ENCODE measurements at regions not wholly inside any gene's neighbourhood (a gene's known extent, or its start where the extent isn't known, plus 50 kb on each side); places are given as distances from the start of the nearest gene placed in this dataset.

GRCh38 chr1:73899311-73899710, 298.7 kb downstream of the LRRIQ3 start:
- Histone ChIP-seq H3K36me3 (ENCODE audit: control insufficient read depth in 2 of 2, insufficient read depth in 2 of 2, low read length in 1 of 2) (no peaks in the 10 kb centered on the region), H3K27ac (ENCODE audit: control insufficient read depth, insufficient read depth) (no peak overlapping the region), H3K4me1 (ENCODE audit: control insufficient read depth, insufficient read depth, low read length) (no peaks in the 10 kb centered on the region), H3K9ac (ENCODE audit: control insufficient read depth, insufficient read depth, low read length) (no peak overlapping the region), H3K4me2 (ENCODE audit: control insufficient read depth, insufficient read depth) (no peak overlapping the region), H2AFZ (ENCODE audit: control insufficient read depth, low read depth, low read length) (no peak overlapping the region), H3K79me2 (ENCODE audit: control insufficient read depth, insufficient read depth, low read length) (no peaks in the 10 kb centered on the region), H3K4me3 (no peak overlapping the region), H3K9me3 (replicated peaks; ENCODE audit: control insufficient read depth, insufficient read depth, low read length) (no peaks in the 10 kb centered on the region), H4K20me1 (ENCODE audit: control insufficient read depth, insufficient read depth) (no peaks in the 10 kb centered on the region), H3K27me3 (replicated peaks in 1 of 2; ENCODE audit: control insufficient read depth in 2 of 2, insufficient read depth in 2 of 2, low read length in 1 of 2) (no peaks in the 10 kb centered on the region)
- RAD21 ChIA-PET (ENCODE audit: unreplicated experiment) = no interaction called here
- intact Hi-C loops (cut with micrococcal nuclease; ENCODE audit: unreplicated experiment) = no loop called here
- DNase-seq (ENCODE audit: low read depth, low spot score) (no peak), FAIRE-seq (no peak), ATAC-seq (no peak)
- in situ Hi-C loops (cut with MboI) = no loop called here
- CTCF ChIA-PET = interaction anchor here (1.0 kb wide), 1 partner anchor 99 kb away, joined by 3 read pairs; no protein-coding TSS in a partner anchor
- POLR2A ChIA-PET = interaction anchor here (0.5 kb wide), 1 partner anchor 604 kb away, joined by 3 read pairs; no protein-coding TSS in a partner anchor
- no TSS peak for BruUV-seq (replicated peaks)
- TF ChIP-seq ZBED1 (IDR thresholded peaks at IDR 0.05; ENCODE audit: borderline replicate concordance) = no peak
- no peak for TF ChIP-seq MTA3 (IDR thresholded peaks at IDR 0.05; ENCODE audit: borderline replicate concordance, low read length)
- no peak for TF ChIP-seq CEBPB (IDR thresholded peaks at IDR 0.05; ENCODE audit: borderline replicate concordance in 1 of 2, low read depth in 2 of 2, low read length in 2 of 2)
- TF ChIP-seq DPF2 (IDR thresholded peaks at IDR 0.05) = no peak
- no peak for TF ChIP-seq MYC (IDR thresholded peaks at IDR 0.05; ENCODE audit: insufficient read depth, insufficient read length, insufficient replicate concordance, low read length, severe bottlenecking)
- TF ChIP-seq, protein P1, sequence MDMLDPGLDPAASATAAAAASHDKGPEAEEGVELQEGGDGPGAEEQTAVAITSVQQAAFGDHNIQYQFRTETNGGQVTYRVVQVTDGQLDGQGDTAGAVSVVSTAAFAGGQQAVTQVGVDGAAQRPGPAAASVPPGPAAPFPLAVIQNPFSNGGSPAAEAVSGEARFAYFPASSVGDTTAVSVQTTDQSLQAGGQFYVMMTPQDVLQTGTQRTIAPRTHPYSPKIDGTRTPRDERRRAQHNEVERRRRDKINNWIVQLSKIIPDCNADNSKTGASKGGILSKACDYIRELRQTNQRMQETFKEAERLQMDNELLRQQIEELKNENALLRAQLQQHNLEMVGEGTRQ (IDR thresholded peaks at IDR 0.05; ENCODE audit: borderline replicate concordance, low read depth, low read length) = no peak
- TF ChIP-seq, protein P2, sequence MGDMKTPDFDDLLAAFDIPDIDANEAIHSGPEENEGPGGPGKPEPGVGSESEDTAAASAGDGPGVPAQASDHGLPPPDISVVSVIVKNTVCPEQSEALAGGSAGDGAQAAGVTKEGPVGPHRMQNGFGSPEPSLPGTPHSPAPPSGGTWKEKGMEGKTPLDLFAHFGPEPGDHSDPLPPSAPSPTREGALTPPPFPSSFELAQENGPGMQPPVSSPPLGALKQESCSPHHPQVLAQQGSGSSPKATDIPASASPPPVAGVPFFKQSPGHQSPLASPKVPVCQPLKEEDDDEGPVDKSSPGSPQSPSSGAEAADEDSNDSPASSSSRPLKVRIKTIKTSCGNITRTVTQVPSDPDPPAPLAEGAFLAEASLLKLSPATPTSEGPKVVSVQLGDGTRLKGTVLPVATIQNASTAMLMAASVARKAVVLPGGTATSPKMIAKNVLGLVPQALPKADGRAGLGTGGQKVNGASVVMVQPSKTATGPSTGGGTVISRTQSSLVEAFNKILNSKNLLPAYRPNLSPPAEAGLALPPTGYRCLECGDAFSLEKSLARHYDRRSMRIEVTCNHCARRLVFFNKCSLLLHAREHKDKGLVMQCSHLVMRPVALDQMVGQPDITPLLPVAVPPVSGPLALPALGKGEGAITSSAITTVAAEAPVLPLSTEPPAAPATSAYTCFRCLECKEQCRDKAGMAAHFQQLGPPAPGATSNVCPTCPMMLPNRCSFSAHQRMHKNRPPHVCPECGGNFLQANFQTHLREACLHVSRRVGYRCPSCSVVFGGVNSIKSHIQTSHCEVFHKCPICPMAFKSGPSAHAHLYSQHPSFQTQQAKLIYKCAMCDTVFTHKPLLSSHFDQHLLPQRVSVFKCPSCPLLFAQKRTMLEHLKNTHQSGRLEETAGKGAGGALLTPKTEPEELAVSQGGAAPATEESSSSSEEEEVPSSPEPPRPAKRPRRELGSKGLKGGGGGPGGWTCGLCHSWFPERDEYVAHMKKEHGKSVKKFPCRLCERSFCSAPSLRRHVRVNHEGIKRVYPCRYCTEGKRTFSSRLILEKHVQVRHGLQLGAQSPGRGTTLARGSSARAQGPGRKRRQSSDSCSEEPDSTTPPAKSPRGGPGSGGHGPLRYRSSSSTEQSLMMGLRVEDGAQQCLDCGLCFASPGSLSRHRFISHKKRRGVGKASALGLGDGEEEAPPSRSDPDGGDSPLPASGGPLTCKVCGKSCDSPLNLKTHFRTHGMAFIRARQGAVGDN (IDR thresholded peaks at IDR 0.05) = no peak
- no peak for TF ChIP-seq RAD21 (IDR thresholded peaks at IDR 0.05; ENCODE audit: insufficient read depth, low read depth, low read length)
- no peak for TF ChIP-seq SKIL (IDR thresholded peaks at IDR 0.05; ENCODE audit: low read depth, poor library complexity, severe bottlenecking)
- no peak for TF ChIP-seq PML (IDR thresholded peaks at IDR 0.05; ENCODE audit: low read length)
- no peak for TF ChIP-seq NR2F1 (conservative IDR thresholded peaks at IDR 0.05)
- no peak for TF ChIP-seq KDM1A (IDR thresholded peaks at IDR 0.05; ENCODE audit: borderline replicate concordance)
- no peak for TF ChIP-seq IRF3 (IDR thresholded peaks at IDR 0.05)
- TF ChIP-seq SIN3A (IDR thresholded peaks at IDR 0.05; ENCODE audit: low read depth, low read length) = no peak
- no peak for TF ChIP-seq YBX1 (IDR thresholded peaks at IDR 0.05)
- TF ChIP-seq, protein P3, sequence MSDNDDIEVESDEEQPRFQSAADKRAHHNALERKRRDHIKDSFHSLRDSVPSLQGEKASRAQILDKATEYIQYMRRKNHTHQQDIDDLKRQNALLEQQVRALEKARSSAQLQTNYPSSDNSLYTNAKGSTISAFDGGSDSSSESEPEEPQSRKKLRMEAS (IDR thresholded peaks at IDR 0.05; ENCODE audit: low read depth, low read length) = no peak
- TF ChIP-seq ESRRA (IDR thresholded peaks at IDR 0.05; ENCODE audit: low read length) = no peak
- TF ChIP-seq POLR2AphosphoS5 (IDR thresholded peaks at IDR 0.05; ENCODE audit: low read length) = no peak
- WGBS (ENCODE audit: insufficient coverage, insufficient replicate concordance, low lambda C conversion rate, missing lambda C conversion rate) = 0% methylated on average over 3 of the region's 3 CpGs
- SMC1A ChIA-PET (ENCODE audit: uncharacterized antibody, unreplicated experiment) = interaction anchor here (0.6 to 3.3 kb wide), 6 partner anchors 9 to 54 kb away, joined by 3 to 12 read pairs (median 4); no protein-coding TSS in a partner anchor
